ENCODE measurements at regions not wholly inside any gene's neighbourhood (a gene's known extent, or its start where the extent isn't known, plus 50 kb on each side); places are given as distances from the start of the nearest gene placed in this dataset.

- no peak for TF ChIP-seq CTCF (IDR thresholded peaks at IDR 0.05)
- no peak for TF ChIP-seq POLR2A (IDR thresholded peaks at IDR 0.05)
- no peak for TF ChIP-seq POLR2AphosphoS5 (IDR thresholded peaks at IDR 0.05)
These were observed 117.6 kb downstream of the C5orf15 start for GRCh38 chr5:133850811-133851210.

Measured in prostate gland (tissue), 2 donors.